Mucosa of rectum (tissue), 2 donors: ENCODE measurements at regions not wholly inside any gene's neighbourhood (a gene's known extent, or its start where the extent isn't known, plus 50 kb on each side); places are given as distances from the start of the nearest gene placed in this dataset.
"Not testable (repeated sequence)": the region's sequence is repeated elsewhere in the genome, so short reads cannot be mapped to it uniquely, and the experiment has no call there.

Source experiments
- H3K27ac ChIP-seq, 2 donors: one replicate each; pipeline ENCODE4 v1.7.0; 2013; ENCODE audit warnings: inconsistent platforms in 2 of 2, low read depth in 2 of 2, low read length in 2 of 2
- H3K27me3 ChIP-seq, 2 donors: one replicate each; pipeline ENCODE4 v1.7.0; 2013; ENCODE audit warnings: low read length in 2 of 2; ENCODE audit not compliant: control insufficient read depth in 2 of 2, insufficient read depth in 2 of 2
- H3K36me3 ChIP-seq, 2 donors: one replicate each; pipeline ENCODE4 v1.7.0; 2013; ENCODE audit warnings: low read length in 2 of 2; ENCODE audit not compliant: control insufficient read depth in 2 of 2, insufficient read depth in 2 of 2
- H3K4me1 ChIP-seq, 2 donors: one replicate each; pipeline ENCODE4 v1.7.0; 2013; ENCODE audit warnings: low read length in 2 of 2, mild to moderate bottlenecking in 1 of 2; ENCODE audit not compliant: control insufficient read depth in 2 of 2, insufficient read depth in 2 of 2
- H3K4me3 ChIP-seq, 2 donors: one replicate each; pipeline ENCODE4 v1.7.0; 2013; ENCODE audit warnings: low read length in 2 of 2
- H3K9ac ChIP-seq, 2 donors: one replicate each; pipeline ENCODE4 v1.7.0; 2013; ENCODE audit warnings: low read length in 2 of 2, low read depth in 1 of 2, mild to moderate bottlenecking in 1 of 2
- H3K9me3 ChIP-seq, 2 donors: one replicate each; pipeline ENCODE4 v1.7.0; 2013; ENCODE audit warnings: low read length in 2 of 2; ENCODE audit not compliant: control insufficient read depth in 2 of 2
- donor health status: healthy.
- donor health status: Normal muscosa, but diverticular disease.

- no peaks in the 10 kb centered on the region for H3K36me3 ChIP-seq
- no peaks in the 10 kb centered on the region for H3K27me3 ChIP-seq
- no peak overlapping the region for H3K27ac ChIP-seq
- H3K4me3 ChIP-seq, result no peak overlapping the region
- H3K4me1 ChIP-seq, result no peaks in the 10 kb centered on the region
- no peak overlapping the region for H3K9ac ChIP-seq
- H3K9me3 ChIP-seq, result no peaks in the 10 kb centered on the region
Measured at GRCh38 chr11:29256580-29256979, 760.2 kb downstream of the KCNA4 start.

DNA sequence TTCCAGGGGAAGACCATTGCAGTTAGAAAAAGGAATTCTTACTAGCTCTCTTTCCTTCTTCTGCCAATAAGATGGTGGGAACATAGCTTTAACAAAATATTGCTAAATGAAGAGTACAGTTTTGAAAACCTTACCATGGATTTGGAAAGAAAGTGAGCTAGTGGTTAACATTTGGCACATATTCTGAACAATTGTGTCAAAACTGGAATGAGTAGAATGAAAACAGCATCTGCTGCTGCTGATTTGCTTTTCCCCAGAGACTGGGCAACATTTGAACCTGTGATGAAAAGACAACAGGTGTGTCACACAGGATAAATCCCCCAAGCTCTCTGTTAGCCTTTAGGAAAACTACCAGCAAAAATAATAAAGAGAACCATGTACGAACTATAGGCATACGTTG, 761.4 kb downstream of the KCNA4 start:
- Histone ChIP-seq H3K9ac (no peak overlapping the region), H3K36me3 (no peaks in the 10 kb centered on the region), H3K27ac (no peak overlapping the region), H3K4me1 (no peaks in the 10 kb centered on the region), H3K4me3 (no peak overlapping the region), H3K27me3 (no peaks in the 10 kb centered on the region), H3K9me3 (no peaks in the 10 kb centered on the region)

DNA sequence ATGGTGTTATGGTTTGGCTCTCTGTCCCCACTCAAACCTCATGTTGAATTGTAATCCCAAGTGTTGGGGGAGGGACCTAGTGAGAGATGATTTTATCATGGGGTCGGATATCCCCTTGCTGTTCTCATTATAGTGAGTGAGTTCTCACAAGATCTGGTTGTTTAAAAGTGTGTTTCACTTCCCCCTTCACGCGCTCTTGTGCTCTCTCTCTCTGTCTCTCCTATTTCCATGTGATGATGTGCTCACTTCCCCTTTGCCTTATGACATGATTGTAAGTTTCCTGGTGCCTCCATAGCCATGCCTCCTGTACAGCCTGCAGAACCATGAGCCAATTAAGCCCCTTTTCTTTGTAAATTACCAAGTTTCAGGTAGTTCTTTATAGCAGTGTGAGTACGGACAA, 765.1 kb downstream of the KCNA4 start:
- no peak overlapping the region for H3K4me3 ChIP-seq
- H3K9ac ChIP-seq, result no peak overlapping the region
- no peak overlapping the region for H3K27ac ChIP-seq
- no peaks in the 10 kb centered on the region for H3K4me1 ChIP-seq
- no peaks in the 10 kb centered on the region for H3K27me3 ChIP-seq
- no peaks in the 10 kb centered on the region for H3K9me3 ChIP-seq
- no peaks in the 10 kb centered on the region for H3K36me3 ChIP-seq

- no peaks in the 10 kb centered on the region for H3K9me3 ChIP-seq
- no peaks in the 10 kb centered on the region for H3K27me3 ChIP-seq
- no peak overlapping the region for H3K9ac ChIP-seq
- H3K4me3 ChIP-seq, result no peak overlapping the region
- H3K36me3 ChIP-seq, result no peaks in the 10 kb centered on the region
- H3K4me1 ChIP-seq, result no peaks in the 10 kb centered on the region
- no peak overlapping the region for H3K27ac ChIP-seq
Measured at GRCh38 chr11:29249713-29250112, 767.1 kb downstream of the KCNA4 start.

DNA sequence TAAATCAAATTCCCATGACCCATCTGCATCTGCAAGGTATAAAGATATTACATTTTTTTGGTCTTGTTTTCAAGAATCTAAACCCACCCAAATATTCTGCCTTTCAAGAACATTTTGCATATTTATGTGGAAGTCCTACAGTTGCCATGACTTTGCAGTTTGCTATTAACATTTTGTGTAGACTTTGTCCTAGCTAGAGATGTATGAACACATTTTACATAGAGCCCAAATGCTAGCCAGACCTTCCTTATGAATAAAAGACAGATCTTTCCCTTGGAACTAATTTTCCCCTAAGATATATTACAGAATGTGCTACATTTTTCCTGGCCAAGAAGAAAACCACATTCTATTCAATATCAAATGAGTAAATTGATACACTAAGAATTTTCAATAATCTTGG, 772.5 kb downstream of the KCNA4 start:
- Histone ChIP-seq H3K4me3 (no peak overlapping the region), H3K4me1 (no peaks in the 10 kb centered on the region), H3K27ac (no peak overlapping the region), H3K27me3 (no peaks in the 10 kb centered on the region), H3K9me3 (no peaks in the 10 kb centered on the region), H3K36me3 (no peaks in the 10 kb centered on the region), H3K9ac (no peak overlapping the region)

- Histone ChIP-seq H3K4me3 (no peak overlapping the region), H3K4me1 (no peaks in the 10 kb centered on the region), H3K36me3 (no peaks in the 10 kb centered on the region), H3K9ac (no peak overlapping the region), H3K27ac (no peak overlapping the region), H3K27me3 (no peaks in the 10 kb centered on the region), H3K9me3 (no peaks in the 10 kb centered on the region)
Measured at GRCh38 chr11:29243616-29244015, 773.2 kb downstream of the KCNA4 start.

- no peak overlapping the region for H3K4me3 ChIP-seq
- H3K36me3 ChIP-seq, result no peaks in the 10 kb centered on the region
- H3K9ac ChIP-seq, result no peak overlapping the region
- no peaks in the 10 kb centered on the region for H3K4me1 ChIP-seq
- H3K27ac ChIP-seq, result no peak overlapping the region
- no peaks in the 10 kb centered on the region for H3K9me3 ChIP-seq
- H3K27me3 ChIP-seq, result no peaks in the 10 kb centered on the region
Measured at GRCh38 chr11:29231991-29232390, 784.8 kb downstream of the KCNA4 start.

GRCh38 chr11:29231586-29231985, 785.2 kb downstream of the KCNA4 start:
- Histone ChIP-seq H3K4me3 (no peak overlapping the region), H3K4me1 (no peaks in the 10 kb centered on the region), H3K27ac (no peak overlapping the region), H3K9ac (no peak overlapping the region), H3K27me3 (no peaks in the 10 kb centered on the region), H3K36me3 (no peaks in the 10 kb centered on the region), H3K9me3 (no peaks in the 10 kb centered on the region)

- Histone ChIP-seq H3K9me3 (no peaks in the 10 kb centered on the region), H3K27ac (no peak overlapping the region), H3K9ac (no peak overlapping the region), H3K4me3 (no peak overlapping the region), H3K27me3 (no peaks in the 10 kb centered on the region), H3K4me1 (no peaks in the 10 kb centered on the region), H3K36me3 (no peaks in the 10 kb centered on the region)
Measured at GRCh38 chr11:29227811-29228210, 789.0 kb downstream of the KCNA4 start.

DNA sequence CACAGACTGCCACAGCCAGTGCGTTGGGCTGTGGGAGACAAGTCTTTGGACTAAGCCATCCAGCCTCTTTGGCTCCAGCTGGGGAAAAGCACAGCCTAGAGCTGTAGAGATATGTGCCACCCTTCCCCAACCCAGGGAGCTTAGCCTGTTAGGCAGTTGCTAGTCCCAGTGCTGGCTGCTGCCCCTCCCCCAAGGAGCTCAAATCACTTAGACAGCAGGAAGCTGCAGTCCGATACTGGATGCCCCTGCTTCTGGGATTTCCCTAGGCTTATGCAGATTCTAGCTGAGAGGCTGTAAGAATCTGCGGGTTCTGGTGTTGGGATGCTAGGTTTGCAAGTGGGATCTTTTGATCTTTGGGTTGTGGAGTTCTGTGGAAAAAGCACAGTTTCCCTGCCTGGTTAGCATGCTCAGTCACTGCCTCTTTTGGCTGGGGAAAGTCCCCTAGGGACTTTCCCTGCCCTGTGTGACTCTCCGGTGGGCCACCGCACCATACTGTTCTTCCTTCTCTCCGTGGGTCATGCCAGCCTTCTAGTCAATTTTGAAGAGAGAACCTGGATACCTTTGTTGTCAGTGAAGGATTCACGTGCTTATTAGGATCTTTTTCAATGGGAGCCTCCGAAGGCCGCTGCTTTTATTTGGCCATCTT, 792.0 kb downstream of the KCNA4 start:
- H3K4me3 ChIP-seq, result no peak overlapping the region
- H3K9me3 ChIP-seq, result no peaks in the 10 kb centered on the region
- H3K36me3 ChIP-seq, result no peaks in the 10 kb centered on the region
- no peak overlapping the region for H3K27ac ChIP-seq
- H3K9ac ChIP-seq, result no peak overlapping the region
- H3K4me1 ChIP-seq, result no peaks in the 10 kb centered on the region
- no peaks in the 10 kb centered on the region for H3K27me3 ChIP-seq

GRCh38 chr11:29219531-29219930, 797.3 kb downstream of the KCNA4 start:
- not testable (repeated sequence) for H3K27ac ChIP-seq, H3K4me1 ChIP-seq, H3K4me3 ChIP-seq, H3K9ac ChIP-seq, H3K9me3 ChIP-seq, H3K36me3 ChIP-seq, H3K27me3 ChIP-seq
